Adipocyte (in vitro differentiated cells): ENCODE measurements at regions not wholly inside any gene's neighbourhood (a gene's known extent, or its start where the extent isn't known, plus 50 kb on each side); places are given as distances from the start of the nearest gene placed in this dataset.
"Not testable (repeated sequence)": the region's sequence is repeated elsewhere in the genome, so short reads cannot be mapped to it uniquely, and the experiment has no call there.

ENCODE experiments used
- DNase-seq: peaks from one replicate; pipeline ENCODE4 v3.0.0-alpha.2; 2015; ENCODE audit warnings: low read depth
- H3K27me3 ChIP-seq: replicated peaks from 2 replicates; pipeline ENCODE4 v1.7.0; 2013; ENCODE audit warnings: mild to moderate bottlenecking, low read length, moderate library complexity; ENCODE audit not compliant: control insufficient read depth, insufficient read depth
- H3K36me3 ChIP-seq: 2 replicates; pipeline ENCODE4 v1.7.0; 2013; ENCODE audit warnings: low read length, mild to moderate bottlenecking, moderate library complexity; ENCODE audit not compliant: control insufficient read depth, insufficient read depth, severe bottlenecking
- H3K4me1 ChIP-seq: 2 replicates; pipeline ENCODE4 v1.7.0; 2013; ENCODE audit warnings: mild to moderate bottlenecking, low read length, moderate library complexity; ENCODE audit not compliant: control insufficient read depth, insufficient read depth
- H3K4me3 ChIP-seq: 2 replicates; pipeline ENCODE4 v1.7.0; 2013; ENCODE audit warnings: mild to moderate bottlenecking, low read length, moderate library complexity
- H3K9ac ChIP-seq: 2 replicates; pipeline ENCODE4 v1.7.0; 2013; ENCODE audit warnings: mild to moderate bottlenecking, low read length, moderate library complexity
- H3K9me3 ChIP-seq: 2 replicates; pipeline ENCODE4 v1.7.0; 2013; ENCODE audit warnings: mild to moderate bottlenecking, low read length, moderate library complexity; ENCODE audit not compliant: control insufficient read depth

DNA sequence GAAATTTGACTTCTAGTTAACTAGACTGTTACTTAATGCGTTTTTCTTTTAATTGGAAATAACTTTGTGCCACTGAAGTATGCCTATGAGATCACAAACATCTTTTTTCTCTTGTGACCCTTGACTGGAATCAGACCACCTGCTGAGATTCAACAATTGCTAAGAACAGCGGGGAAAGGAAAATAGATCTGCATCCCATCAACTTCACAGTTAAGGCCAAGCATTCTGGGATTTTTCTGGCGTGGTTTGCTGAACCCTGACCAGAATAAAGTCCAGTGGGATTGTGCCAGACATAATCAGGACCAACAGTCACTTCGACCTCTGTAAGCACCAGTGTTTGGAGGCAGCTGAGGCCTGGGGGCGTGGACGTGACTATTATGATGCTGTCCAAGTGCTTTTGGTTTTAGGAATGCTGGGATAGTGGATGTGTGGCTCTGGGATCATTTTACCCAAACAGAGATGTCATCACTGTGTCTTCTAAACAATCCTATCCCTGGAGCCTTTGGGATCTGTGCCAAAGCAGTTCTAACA is 373.3 kb upstream of the PRKCQ start:
- Histone ChIP-seq H3K27me3 (no peaks in the 10 kb centered on the region), H3K4me1 (no peaks in the 10 kb centered on the region), H3K9ac (no peak overlapping the region), H3K36me3 (no peaks in the 10 kb centered on the region), H3K9me3 (no peaks in the 10 kb centered on the region), H3K4me3 (no peak overlapping the region)
- DNase-seq, result no peak

DNA sequence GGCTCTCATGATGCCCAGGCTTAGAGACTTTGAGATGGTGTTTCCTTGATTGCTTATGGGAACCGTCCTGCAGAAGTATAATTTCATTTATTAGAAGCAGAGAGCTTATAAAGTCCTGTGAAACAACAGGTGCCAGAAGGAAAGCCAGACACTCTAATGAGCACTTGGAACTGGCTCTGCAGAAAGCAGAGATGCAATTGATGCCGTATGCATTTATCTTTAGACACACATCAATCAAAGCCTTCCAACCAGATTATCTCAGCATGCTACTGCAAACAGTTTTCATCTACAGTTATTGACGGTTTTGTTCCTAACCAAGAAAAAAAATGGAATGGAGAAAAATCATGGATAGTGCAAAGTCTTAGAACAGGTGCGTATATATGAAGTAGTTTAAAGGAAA is 371.7 kb upstream of the PRKCQ start:
- Histone ChIP-seq H3K4me3 (no peak overlapping the region), H3K9ac (no peak overlapping the region), H3K9me3 (no peaks in the 10 kb centered on the region), H3K27me3 (no peaks in the 10 kb centered on the region), H3K4me1 (no peaks in the 10 kb centered on the region), H3K36me3 (no peaks in the 10 kb centered on the region)
- no peak for DNase-seq

DNA sequence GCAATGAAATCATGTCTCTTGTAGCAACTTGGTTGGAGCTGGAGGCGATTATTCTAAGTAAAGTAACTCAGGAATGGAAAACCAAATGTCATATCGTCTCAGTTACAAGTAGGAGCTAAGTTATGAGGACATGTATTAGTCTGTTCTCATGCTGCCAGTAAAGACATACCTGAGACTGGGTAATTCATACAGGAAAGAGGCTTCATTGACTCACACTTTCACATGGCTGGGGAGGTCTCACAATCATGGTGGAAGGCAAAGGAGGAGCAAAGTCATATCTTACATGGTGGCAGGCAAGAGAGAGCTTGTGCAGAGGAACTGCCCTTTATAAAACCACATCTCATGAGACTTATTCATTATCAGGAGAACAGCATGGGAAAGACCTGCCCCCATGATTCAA is 370.1 kb upstream of the PRKCQ start:
- Histone ChIP-seq H3K27me3 (no peaks in the 10 kb centered on the region), H3K4me3 (no peak overlapping the region), H3K4me1 (no peaks in the 10 kb centered on the region), H3K9ac (no peak overlapping the region), H3K36me3 (no peaks in the 10 kb centered on the region), H3K9me3 (no peaks in the 10 kb centered on the region)
- DNase-seq, result no peak

DNA sequence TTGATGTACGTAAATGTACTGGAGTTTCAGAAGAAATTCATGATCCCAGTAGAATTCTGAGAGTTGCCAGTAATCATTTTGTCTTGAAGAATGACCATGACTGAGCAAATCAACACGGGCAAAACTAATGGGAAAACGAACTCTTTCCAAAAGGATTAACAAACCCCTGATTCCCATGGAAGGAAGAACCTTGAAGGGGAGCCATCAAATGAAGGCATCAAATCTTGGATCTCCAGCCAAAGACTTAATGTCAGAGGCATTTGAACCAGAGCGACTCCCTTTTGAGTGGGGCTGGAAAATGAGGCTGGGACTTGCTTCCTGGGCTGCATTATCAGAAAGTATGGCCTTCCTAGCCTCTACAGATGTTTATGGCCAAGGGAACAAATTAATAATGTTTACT is 364.4 kb upstream of the PRKCQ start:
- Histone ChIP-seq H3K4me1 (no peaks in the 10 kb centered on the region), H3K9me3 (no peaks in the 10 kb centered on the region), H3K4me3 (no peak overlapping the region), H3K9ac (no peak overlapping the region), H3K36me3 (no peaks in the 10 kb centered on the region), H3K27me3 (peaks cover 2% of the 10 kb centered on the region)
- no peak for DNase-seq

DNA sequence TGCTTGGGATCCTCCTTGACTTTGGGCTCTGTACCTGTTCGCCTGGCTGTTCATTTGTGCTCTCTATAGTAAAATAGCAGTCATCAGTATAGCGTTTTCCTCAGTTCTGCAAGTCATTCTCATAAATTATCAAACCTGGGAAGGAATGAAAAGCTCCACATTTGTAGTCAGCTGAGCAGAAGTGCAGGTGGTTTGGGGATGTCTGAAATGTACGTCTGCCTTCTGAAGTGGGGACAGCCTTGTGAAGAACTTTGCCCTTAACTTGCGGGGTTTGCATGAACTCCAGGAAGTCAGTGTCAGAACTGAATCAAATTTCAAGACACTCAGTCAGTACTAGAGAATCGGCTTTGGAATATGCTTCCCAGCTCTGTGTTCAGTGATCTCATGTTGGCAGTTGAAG is 358.3 kb upstream of the PRKCQ start:
- Histone ChIP-seq H3K9me3 (peaks cover 10% of the 10 kb centered on the region), H3K27me3 (peaks cover 4% of the 10 kb centered on the region), H3K9ac (no peak overlapping the region), H3K36me3 (no peaks in the 10 kb centered on the region), H3K4me3 (no peak overlapping the region), H3K4me1 (no peaks in the 10 kb centered on the region)
- no peak for DNase-seq

DNA sequence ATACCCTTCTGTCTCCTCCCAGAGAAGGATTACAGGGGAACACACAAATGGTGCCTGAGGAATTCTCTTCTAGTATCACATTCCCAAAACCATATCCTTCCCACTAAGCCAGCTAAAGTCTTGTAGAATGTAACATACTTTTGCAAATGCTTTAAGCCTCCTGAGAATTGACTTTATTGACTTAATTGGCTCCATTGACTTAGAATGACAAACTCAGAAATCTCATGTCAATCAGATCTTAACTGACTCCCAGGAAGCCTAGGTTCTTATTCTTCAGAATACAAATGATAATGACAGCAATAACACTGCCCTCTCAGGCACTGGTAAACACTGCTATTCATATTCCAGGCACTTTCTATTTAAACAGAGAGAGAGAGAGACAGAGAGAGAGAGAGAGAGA is 356.9 kb upstream of the PRKCQ start:
- H3K9ac ChIP-seq, result no peak overlapping the region
- DNase-seq, result no peak
- H3K4me1 ChIP-seq, result no peaks in the 10 kb centered on the region
- peaks cover 4% of the 10 kb centered on the region for H3K27me3 ChIP-seq
- no peaks in the 10 kb centered on the region for H3K36me3 ChIP-seq
- peaks cover 10% of the 10 kb centered on the region for H3K9me3 ChIP-seq
- no peak overlapping the region for H3K4me3 ChIP-seq

DNA sequence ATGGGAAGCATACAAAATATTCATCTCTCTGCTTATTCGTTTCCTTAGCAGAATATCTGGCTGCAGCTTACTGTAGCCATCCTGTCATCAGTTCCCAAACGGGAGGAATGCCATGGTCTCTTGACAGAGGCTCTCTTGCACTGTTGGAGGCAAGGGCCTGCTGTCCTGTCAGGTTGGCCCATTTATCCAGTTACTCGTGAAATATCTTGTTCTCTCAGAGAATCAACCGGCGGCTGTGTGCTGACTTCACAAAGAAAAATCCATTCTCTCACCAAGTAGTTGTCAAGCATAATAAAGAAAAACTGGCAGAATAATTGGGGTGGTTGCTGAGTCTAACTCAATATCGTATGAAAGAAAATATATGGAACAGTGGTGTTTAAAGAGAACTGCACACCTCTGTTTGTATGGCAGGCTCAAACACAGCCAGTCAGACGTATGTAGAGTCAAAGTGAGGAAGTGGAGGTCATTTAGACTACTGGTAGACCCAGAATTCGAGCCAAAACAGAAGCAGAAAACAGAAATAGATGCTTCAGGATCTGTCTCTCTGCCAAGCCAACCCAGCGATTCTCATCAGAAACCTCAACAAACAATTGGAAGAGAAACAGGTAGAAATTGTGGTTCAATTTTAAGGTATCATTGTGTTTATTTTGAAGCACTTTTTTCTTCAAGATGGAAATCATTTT is 349.2 kb upstream of the PRKCQ start:
- peaks cover 12% of the 10 kb centered on the region for H3K27me3 ChIP-seq
- no peaks in the 10 kb centered on the region for H3K9me3 ChIP-seq
- H3K4me3 ChIP-seq, result no peak overlapping the region
- peaks cover 2% of the 10 kb centered on the region for H3K4me1 ChIP-seq
- H3K9ac ChIP-seq, result no peak overlapping the region
- H3K36me3 ChIP-seq, result no peaks in the 10 kb centered on the region
- DNase-seq, result no peak

DNA sequence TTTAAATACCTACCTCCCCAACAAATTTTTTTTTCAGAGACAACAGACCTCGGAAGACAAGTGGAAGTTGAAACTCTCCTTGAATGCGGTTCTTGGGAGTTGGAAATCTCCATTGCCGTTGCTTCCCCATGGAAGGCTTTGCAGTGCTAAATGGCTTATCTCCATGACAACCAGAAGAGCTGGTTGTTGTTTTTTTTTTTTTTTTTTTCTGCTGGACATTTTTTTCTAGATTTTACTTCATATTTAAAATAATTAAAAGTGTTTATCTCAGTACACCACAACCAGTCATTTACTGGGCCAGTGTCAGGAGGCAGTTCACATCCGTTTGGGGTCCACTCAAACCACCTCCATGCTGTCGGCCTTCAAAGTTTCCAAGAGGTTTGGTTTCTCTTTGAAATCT is 348.5 kb upstream of the PRKCQ start:
- no peak overlapping the region for H3K4me3 ChIP-seq
- H3K27me3 ChIP-seq, result peaks cover 12% of the 10 kb centered on the region
- no peaks in the 10 kb centered on the region for H3K36me3 ChIP-seq
- no peak overlapping the region for H3K9ac ChIP-seq
- peaks cover 5% of the 10 kb centered on the region for H3K4me1 ChIP-seq
- DNase-seq, result no peak
- H3K9me3 ChIP-seq, result no peaks in the 10 kb centered on the region

DNA sequence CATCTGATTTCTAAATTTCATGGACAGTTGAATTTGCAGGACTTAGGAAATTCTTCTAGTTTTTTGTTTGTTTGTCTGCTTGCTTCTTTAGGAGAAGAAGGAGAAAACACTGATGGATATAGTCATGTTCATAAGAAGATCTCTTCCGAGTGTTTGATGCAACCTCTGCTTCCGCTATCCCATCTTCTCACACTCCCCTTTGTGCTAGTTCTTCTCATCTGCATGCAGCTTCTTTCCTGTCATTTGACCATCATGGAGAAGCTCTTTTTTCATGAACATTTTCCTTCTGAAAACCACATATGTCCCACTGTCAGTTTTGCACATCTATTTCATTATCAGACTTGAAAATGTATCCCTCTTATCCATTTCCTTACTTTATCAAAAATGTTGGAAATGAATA is 346.9 kb upstream of the PRKCQ start:
- no peak for DNase-seq
- no peak overlapping the region for H3K4me3 ChIP-seq

DNA sequence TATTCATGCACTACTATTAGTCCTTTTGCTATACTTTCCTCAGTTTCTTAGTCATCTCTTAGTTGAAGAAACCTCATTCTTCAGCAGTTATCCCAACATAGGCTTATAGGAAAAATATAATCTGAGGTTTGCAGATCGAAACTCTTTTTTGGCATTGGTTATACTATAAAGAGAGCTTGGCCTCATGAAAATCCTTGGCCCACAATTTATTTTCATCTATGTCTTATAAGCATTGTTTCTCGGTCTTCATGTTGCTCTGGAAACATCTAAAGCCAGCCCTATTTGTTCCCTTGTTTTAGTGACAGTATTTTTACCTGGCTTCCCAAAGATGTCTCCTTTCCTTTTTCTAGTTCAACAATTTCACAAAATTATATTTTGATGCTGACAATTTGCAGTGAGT is 345.1 kb upstream of the PRKCQ start:
- H3K27me3 ChIP-seq, result peaks cover 12% of the 10 kb centered on the region
- DNase-seq, result no peak
- peaks cover 10% of the 10 kb centered on the region for H3K4me1 ChIP-seq
- H3K36me3 ChIP-seq, result no peaks in the 10 kb centered on the region
- H3K9me3 ChIP-seq, result no peaks in the 10 kb centered on the region
- no peak overlapping the region for H3K4me3 ChIP-seq
- no peak overlapping the region for H3K9ac ChIP-seq

More for the DNA sequence above, 346.9 kb upstream of the PRKCQ start:
- Histone ChIP-seq H3K4me1 (peaks cover 5% of the 10 kb centered on the region), H3K36me3 (no peaks in the 10 kb centered on the region), H3K9ac (no peak overlapping the region), H3K27me3 (peaks cover 12% of the 10 kb centered on the region), H3K9me3 (no peaks in the 10 kb centered on the region)

DNA sequence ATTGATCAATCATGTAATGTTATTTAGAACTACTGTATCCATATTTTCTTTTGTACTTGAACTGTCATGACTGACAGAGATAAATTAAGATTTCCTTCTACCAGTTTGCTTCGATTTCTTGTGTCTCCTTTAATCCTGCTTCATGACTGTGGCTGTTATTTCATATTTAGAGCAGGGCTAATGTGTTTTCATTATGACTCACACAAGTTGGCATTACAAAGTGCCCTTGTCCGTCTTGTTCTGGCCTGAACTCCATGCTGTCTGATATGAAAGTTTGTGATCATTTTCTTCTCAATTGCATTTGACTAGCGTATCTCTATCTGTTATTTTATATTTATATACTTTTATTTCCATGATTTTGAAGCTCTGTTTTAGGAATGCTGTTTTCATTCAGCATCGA is 344.1 kb upstream of the PRKCQ start:
- no peak overlapping the region for H3K4me3 ChIP-seq
- H3K36me3 ChIP-seq, result no peaks in the 10 kb centered on the region
- H3K27me3 ChIP-seq, result peaks cover 10% of the 10 kb centered on the region
- no peak overlapping the region for H3K9ac ChIP-seq
- peak; percentile 53 for DNase-seq
- H3K9me3 ChIP-seq, result no peaks in the 10 kb centered on the region
- H3K4me1 ChIP-seq, result peaks cover 15% of the 10 kb centered on the region

DNA sequence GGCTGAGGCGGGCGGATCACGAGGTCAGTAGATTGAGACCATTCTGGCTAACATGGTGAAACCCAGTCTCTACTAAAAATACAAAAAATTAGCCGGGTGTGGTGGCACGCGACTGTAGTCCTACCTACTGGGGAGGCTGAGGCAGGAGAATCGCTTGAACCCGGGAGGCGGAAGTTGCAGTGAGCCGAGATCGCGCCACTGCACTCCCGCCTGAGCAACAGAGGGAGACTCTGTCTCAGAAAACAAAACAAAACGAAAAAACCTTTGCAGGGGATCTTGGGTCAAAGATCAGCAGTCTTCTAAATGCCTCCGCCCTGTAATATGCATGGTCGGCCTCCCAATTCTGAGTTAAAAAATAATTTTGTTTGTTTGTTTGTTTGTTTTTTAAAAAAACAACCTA is 340.9 kb upstream of the PRKCQ start:
- DNase-seq, H3K9ac ChIP-seq: not testable (repeated sequence)

More for the DNA sequence above, 340.9 kb upstream of the PRKCQ start:
- H3K9me3 ChIP-seq, H3K36me3 ChIP-seq, H3K4me3 ChIP-seq: not testable (repeated sequence)
- Histone ChIP-seq H3K4me1 (peaks cover 18% of the 10 kb centered on the region), H3K27me3 (peaks cover 22% of the 10 kb centered on the region)
